ENCODE measurements at regions not wholly inside any gene's neighbourhood (a gene's known extent, or its start where the extent isn't known, plus 50 kb on each side); places are given as distances from the start of the nearest gene placed in this dataset.

DNA sequence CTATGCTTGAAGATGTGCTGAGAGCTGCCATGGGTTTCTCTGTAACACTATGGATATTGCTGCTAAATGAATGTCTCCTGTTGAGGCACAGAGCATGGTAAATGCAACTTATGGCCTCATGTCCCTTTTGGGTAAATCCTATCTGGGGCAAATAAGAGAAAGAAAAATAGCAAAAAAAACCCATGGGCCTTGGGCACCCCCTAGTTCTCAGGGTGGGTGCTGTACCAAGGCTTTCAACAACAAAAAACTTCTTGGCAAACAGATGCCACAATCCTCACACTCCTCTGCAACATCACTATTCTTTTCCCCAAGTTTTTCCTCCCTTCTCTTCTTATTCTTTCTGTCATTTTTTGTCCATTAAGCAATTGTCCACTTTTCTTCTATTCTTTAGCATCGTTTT, 340.1 kb upstream of the ROBO2 start:
- Histone ChIP-seq H3K9me3 (no peaks in the 10 kb centered on the region), H3K36me3 (no peaks in the 10 kb centered on the region), H3K27me3 (no peaks in the 10 kb centered on the region), H3K4me1 (peaks cover 0 to 6% (median 0%) of the 10 kb centered on the region in 4 donors), H3K27ac (no peak overlapping the region), H3K4me3 (no peak overlapping the region)
- TF ChIP-seq POLR2A (IDR thresholded peaks at IDR 0.05): no peak
- TF ChIP-seq POLR2AphosphoS5 (IDR thresholded peaks at IDR 0.05): no peak
- TF ChIP-seq, protein P1, sequence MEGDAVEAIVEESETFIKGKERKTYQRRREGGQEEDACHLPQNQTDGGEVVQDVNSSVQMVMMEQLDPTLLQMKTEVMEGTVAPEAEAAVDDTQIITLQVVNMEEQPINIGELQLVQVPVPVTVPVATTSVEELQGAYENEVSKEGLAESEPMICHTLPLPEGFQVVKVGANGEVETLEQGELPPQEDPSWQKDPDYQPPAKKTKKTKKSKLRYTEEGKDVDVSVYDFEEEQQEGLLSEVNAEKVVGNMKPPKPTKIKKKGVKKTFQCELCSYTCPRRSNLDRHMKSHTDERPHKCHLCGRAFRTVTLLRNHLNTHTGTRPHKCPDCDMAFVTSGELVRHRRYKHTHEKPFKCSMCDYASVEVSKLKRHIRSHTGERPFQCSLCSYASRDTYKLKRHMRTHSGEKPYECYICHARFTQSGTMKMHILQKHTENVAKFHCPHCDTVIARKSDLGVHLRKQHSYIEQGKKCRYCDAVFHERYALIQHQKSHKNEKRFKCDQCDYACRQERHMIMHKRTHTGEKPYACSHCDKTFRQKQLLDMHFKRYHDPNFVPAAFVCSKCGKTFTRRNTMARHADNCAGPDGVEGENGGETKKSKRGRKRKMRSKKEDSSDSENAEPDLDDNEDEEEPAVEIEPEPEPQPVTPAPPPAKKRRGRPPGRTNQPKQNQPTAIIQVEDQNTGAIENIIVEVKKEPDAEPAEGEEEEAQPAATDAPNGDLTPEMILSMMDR (IDR thresholded peaks at IDR 0.05): no peak
- no peak for TF ChIP-seq EP300 (IDR thresholded peaks at IDR 0.05)
- intact Hi-C loops (cut with DNase I; ENCODE audit: low total_unique reads): no loop called here
- WGBS, 5 donors: 52 to 86% (median 74%) methylated on average over 1 of the region's 1 CpG
- DNase-seq: no peak

DNA sequence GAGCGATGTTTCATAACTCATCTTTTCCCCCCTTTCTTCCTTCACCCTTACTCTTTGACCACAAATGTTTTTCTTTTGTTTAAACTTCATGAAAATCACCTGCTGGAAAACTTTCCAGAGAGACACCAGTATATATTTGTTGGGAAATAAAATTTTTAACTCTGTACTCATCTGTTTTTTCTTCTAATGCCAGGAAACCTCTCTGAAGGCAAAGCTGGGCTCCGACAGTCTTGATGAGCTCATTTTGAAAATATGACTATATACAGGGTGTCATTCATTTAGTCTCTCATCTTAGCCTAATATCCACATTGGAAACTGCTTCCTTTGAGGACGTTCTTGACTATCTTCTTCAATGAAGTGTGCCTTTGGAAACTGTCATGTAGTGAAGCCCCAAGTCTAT, 339.6 kb upstream of the ROBO2 start:
- Histone ChIP-seq H3K4me3 (no peak overlapping the region), H3K27me3 (no peaks in the 10 kb centered on the region), H3K4me1 (peaks cover 0 to 6% (median 0%) of the 10 kb centered on the region in 4 donors), H3K27ac (no peak overlapping the region), H3K9me3 (no peaks in the 10 kb centered on the region), H3K36me3 (no peaks in the 10 kb centered on the region)
- WGBS, 5 donors: 74 to 86% (median 77%) methylated on average over 3 of the region's 3 CpGs
- intact Hi-C loops (cut with DNase I; ENCODE audit: low total_unique reads): no loop called here
- no peak for DNase-seq
- TF ChIP-seq POLR2AphosphoS5 (IDR thresholded peaks at IDR 0.05) (no peak), POLR2A (IDR thresholded peaks at IDR 0.05) (no peak), EP300 (IDR thresholded peaks at IDR 0.05) (no peak)
- TF ChIP-seq, protein P1 (IDR thresholded peaks at IDR 0.05): no peak

DNA sequence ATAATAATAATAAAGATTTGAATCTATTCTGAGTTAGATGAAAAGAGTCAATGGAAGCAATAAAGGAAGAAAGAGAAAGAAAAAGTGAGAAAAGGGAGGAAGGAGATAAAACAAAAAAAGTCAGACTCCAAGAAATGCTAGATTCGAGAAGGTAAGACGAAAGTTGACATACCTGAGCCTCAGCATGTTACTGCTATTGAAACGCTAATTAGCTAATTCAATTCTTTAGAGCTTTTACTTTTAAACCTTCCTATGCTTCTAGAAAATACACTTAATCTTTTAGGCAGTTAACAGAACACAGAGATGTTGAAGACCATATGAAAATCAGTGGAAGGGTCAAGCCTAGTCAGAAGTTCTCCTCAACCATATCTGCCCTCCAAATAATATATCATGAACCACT, 337.2 kb upstream of the ROBO2 start:
- Histone ChIP-seq H3K4me3 (no peak overlapping the region), H3K9me3 (no peaks in the 10 kb centered on the region), H3K36me3 (no peaks in the 10 kb centered on the region), H3K27me3 (no peaks in the 10 kb centered on the region), H3K4me1 (peaks cover 0 to 6% (median 0%) of the 10 kb centered on the region in 4 donors), H3K27ac (no peak overlapping the region)
- 75 to 90% (median 88%) methylated on average over 3 of the region's 3 CpGs for WGBS, 5 donors
- intact Hi-C loops (cut with DNase I; ENCODE audit: low total_unique reads): no loop called here
- no peak for DNase-seq
- TF ChIP-seq EP300 (IDR thresholded peaks at IDR 0.05) (no peak), POLR2A (IDR thresholded peaks at IDR 0.05) (no peak), POLR2AphosphoS5 (IDR thresholded peaks at IDR 0.05) (no peak)
- TF ChIP-seq, protein P1 (IDR thresholded peaks at IDR 0.05): no peak

DNA sequence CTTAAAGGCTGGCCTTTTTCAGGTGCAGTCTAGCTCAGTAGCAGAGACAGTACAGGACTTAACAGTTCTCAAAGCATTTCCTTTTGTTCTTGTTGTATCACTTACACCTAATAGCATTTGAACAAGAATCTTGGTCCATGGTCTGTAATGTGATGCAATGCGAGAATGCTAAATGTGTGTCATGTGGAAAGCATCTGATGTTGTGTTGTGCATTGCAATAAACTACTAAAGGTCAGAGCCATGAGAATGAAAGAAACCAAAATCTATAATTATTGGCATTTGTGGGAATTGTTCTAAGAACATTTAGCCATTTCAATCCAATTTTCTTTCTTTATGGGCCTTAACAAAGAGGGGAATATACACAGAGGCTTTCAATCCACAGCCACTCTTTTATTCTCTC, 324.5 kb upstream of the ROBO2 start:
- no peaks in the 10 kb centered on the region for H3K4me1 ChIP-seq
- no peaks in the 10 kb centered on the region for H3K9me3 ChIP-seq
- intact Hi-C loops (cut with DNase I; ENCODE audit: low total_unique reads): no loop called here
- TF ChIP-seq, protein P1 (IDR thresholded peaks at IDR 0.05): no peak
- no peak for TF ChIP-seq POLR2A (IDR thresholded peaks at IDR 0.05)
- TF ChIP-seq EP300 (IDR thresholded peaks at IDR 0.05): no peak
- no peak for DNase-seq
- H3K4me3 ChIP-seq: no peak overlapping the region
- no peaks in the 10 kb centered on the region for H3K36me3 ChIP-seq
- no peak overlapping the region for H3K27ac ChIP-seq
- 90 to 100% (median 95%) methylated on average over 1 of the region's 1 CpG for WGBS, 5 donors
- H3K27me3 ChIP-seq: no peaks in the 10 kb centered on the region

Measured in stomach (tissue), 8 donors.